ENCODE measurements at regions not wholly inside any gene's neighbourhood (a gene's known extent, or its start where the extent isn't known, plus 50 kb on each side); places are given as distances from the start of the nearest gene placed in this dataset.

GRCh38 chr12:70150230-70150629 is 93.0 kb upstream of the CNOT2 start:
- no peak for DNase-seq (ENCODE audit: low read depth in 4 of 4, low spot score in 3 of 4)

DNA sequence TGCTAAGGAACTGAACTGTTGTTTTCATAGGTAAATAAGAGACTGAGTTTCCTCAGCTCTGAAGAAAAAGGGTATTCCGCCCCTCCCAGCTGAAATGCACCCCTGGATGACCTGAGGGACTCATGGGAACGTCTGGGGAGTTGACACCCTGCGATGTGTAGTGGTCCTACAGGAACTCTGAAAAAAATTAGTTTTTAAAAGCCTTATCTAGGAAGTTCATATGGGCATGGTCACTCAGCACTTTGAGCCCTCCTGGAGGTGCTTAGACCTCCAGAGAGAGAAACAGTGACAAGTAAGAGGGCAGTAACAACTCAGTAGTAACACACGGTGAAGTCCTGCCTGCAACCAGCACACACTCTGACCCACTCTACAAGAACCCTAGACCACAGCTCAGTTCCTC is 91.2 kb upstream of the CNOT2 start:
- no peak for DNase-seq (ENCODE audit: low read depth in 4 of 4, low spot score in 3 of 4)

DNA sequence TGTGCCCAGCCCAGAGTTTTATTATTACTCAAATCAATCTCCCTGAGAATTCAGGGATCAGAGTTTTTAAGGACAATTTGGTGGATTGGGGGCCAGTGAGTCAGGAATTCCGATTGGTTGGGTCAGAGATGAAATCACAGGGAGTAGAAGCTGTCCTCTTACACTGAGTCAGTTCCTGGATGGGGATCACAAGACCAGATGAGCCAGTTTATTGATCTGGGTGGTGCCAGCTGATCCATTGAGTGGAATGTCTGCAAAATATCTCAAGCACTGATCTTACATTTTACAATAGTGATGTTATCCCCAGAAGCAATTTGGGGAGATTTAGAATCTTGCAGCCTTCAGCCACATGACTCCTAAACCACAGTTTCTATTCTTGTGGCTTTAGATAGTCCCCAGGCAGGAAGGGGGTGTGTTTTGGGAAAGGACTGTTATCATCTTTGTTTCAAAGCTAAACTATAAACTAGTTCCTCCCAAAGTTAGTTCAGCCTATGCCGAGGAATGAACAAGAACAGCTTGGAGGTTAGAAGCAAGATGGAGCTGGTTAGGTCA is 89.1 kb upstream of the CNOT2 start:
- no peak for DNase-seq (ENCODE audit: low read depth in 4 of 4, low spot score in 3 of 4)

- DNase-seq (ENCODE audit: low read depth in 4 of 4, low spot score in 3 of 4), result no peak
Measured at GRCh38 chr12:70154960-70155589, 88.2 kb upstream of the CNOT2 start.

DNA sequence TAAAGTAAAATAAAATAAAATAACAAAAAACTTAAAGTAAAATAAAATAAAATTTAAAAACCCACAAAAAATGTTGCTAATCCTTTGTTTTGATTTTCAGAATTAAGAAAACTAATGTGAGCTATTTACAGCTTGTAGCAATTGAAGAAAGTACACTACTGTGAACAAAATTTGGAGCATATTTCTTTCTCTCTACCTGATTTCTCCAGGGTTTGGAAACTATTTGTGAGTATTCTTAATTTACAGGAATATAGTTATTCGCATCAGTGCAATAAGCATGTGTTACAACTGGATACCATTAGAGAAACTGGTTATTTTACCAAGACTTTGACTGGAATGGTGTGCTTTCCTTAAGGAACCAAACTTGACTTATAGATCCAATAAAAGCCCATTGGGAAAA is 86.1 kb upstream of the CNOT2 start:
- no peak for DNase-seq (ENCODE audit: low read depth in 4 of 4, low spot score in 3 of 4)

- no peak for DNase-seq (ENCODE audit: low read depth in 4 of 4, low spot score in 3 of 4)
Measured at GRCh38 chr12:70165450-70165849, 77.8 kb upstream of the CNOT2 start.

DNA sequence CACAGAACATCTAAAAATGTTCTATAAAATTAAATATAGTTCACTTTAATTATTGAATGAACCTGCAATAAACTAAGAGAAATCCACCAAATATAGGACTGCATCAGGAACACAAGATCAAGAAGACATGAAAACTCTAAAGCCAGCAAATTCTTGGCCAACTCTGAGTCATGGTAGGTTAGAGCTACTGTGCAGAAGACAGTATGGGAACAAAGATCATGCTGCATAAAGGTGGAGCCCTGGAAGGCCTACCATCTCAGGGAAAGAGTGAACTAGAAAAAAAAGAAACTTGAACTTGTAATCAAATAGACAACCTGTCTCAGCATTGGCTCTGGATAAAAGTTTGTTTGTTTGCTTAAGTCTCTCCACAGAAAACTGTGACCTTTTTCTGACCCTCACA is 66.9 kb upstream of the CNOT2 start:
- DNase-seq (ENCODE audit: low read depth in 4 of 4, low spot score in 3 of 4), result no peak

GRCh38 chr12:70177631-70178030 is 65.6 kb upstream of the CNOT2 start:
- no peak for DNase-seq (ENCODE audit: low read depth in 4 of 4, low spot score in 3 of 4)

DNA sequence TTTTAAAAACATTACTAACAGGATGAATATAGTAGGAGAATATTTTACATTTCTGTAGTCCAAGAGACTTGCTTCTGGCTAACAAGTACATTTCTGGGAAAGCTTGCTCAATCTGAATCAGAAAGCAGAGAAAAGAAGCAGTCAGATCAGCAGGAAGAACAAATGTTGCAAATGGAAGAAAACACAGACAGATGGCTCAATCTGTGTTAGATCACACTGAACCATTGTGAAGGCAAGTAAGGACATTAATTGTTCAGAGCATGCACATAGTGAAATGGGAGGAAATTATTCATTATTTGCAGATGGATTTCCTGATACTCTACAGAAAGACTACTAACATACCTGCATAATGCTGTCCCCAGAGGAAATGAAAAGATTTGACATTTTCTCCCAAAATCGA is 65.2 kb upstream of the CNOT2 start:
- no peak for DNase-seq (ENCODE audit: low read depth in 4 of 4, low spot score in 3 of 4)

DNA sequence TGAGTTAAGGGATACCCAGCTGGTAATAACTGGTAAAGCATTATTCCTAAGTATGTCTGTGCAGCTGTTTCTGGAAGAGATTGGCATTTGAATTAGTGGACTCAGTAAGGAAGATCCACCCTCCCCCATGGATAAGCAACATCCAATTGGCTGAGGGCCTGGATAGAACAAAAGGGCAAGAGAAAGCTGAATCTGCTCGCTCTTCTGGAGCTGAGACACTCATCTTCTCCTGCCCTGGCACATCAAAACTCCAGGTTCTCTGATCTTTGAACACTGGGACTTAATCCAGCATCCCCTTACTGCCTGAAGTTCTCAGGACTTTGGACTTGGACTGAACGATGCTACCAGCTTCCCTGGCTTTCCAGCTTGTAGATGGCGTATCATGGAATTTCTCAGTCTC is 63.1 kb upstream of the CNOT2 start:
- no peak for DNase-seq (ENCODE audit: low read depth in 4 of 4, low spot score in 3 of 4)

- no peak for DNase-seq (ENCODE audit: low read depth in 4 of 4, low spot score in 3 of 4)
Measured at GRCh38 chr12:70185301-70185700, 57.9 kb upstream of the CNOT2 start.

DNA sequence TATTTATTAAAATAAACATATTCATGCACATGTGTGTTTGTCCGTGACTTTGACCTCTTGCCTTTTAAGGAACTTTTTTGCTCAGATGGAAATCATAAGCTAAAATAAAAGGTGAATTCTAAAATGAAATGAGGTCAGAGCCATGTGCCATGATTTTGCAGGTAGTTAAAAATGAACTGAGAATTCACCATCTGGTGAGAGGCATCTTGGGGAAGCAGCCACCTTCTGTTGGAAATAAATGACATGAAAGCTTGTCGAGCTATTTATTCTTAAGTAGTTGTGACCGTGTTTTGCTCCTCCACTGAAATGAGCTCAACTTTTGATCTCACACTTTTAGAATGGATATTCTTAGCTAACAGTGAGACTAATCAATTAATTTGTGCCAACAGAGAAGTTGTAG is 56.8 kb upstream of the CNOT2 start:
- no peak for DNase-seq (ENCODE audit: low read depth in 4 of 4, low spot score in 3 of 4)

DNA sequence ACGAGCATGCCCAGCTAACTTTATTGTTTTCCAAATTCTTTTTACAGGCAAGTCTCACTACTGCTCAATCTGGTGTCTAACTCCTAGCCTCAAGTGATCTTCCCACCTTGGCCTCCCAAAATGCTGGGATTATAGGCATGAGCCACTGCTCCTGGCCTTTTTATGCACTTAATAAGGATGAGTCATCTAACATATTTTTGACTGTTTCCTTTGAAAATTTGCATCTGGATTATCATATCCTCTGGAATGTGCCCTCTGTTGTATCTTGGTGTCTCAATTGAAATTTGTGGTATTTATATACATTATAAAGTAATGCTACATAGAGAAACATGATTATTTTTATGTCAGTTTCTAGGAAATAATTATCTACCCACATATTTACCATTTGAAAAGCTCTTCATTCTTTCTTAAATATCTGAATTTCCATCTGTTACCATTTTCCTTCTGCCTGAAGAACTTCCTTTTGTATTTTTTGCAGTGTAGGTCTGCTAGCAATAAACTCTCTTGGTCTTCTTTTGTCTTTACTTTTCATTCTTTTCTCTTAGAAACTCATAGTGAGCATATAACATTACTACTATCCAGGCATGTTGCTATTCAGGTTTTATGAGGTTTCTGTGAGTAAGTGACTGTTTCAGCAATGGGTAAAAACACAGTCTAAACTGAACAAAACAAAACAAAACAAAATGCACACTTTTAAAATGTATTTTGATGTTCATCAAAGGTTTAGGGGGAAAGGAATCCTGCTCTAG is 52.8 kb upstream of the CNOT2 start:
- no peak for DNase-seq (ENCODE audit: low read depth in 4 of 4, low spot score in 3 of 4)

Measured in right renal pelvis (tissue), 4 donors.